GM18868 (cell line): ENCODE measurements at regions not wholly inside any gene's neighbourhood (a gene's known extent, or its start where the extent isn't known, plus 50 kb on each side); places are given as distances from the start of the nearest gene placed in this dataset.

Source experiments
- ATAC-seq: cut with Tn5 transposase; IDR thresholded peaks from one replicate; pipeline ENCODE4 v1.9.1; 2021; ENCODE audit warnings: mild to moderate bottlenecking, moderate library complexity; ENCODE audit not compliant: unreplicated experiment

DNA sequence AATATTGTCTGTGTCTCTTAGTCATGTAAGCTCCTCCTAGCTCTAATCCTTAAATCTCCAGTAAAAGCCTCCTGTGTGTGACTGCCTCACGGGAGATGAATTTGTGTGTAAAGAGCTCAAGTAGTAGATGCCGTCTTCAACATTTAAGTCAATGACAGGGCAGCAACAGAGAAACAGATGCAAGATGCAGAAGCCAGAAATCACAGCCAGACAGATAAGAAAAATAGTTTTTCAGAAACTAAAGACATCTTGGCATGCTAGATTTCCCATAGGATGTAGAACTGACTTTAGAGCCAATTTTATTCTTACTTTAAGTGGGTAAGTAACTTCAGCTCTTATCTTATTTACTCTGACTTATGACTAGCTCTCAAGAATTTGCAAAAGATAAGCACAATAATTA, 652.8 kb downstream of the KCNA4 start:
- ATAC-seq: no peak

DNA sequence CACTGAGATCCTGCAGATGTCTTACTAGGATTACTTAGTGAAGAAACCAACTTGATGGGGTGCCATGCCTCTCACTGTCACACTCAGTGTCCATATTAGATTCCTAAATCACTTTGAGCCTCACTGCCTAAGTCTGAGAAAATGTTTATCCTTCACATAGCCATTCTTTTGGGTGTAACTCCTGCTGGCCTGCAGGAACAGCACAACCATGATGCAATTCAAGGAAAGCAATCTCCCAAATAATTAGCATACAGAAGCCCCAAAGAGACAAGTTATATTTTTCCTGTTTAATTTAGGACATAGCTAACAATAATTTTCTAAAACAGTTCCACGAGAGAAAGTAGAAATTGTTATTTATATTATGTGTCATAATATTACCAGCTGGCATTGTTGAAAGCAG, 655.5 kb downstream of the KCNA4 start:
- ATAC-seq: no peak

DNA sequence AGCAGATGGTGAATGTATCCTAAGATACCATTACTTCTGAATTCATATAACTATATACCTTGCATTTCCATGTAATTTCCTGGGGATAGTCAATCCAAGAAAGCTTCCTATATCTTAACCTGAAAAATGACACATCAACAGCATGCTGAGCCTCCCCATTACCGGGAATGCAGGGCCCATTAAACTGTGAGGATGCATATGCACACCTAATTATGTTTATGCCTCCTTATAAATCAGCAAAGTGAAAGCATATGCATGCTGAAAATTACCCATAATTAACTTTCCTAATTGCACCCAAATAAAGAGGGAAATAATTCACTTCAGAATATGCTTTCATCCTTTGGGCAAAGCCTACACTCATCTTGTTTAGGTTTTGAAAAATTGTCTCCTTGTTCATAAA, 663.0 kb downstream of the KCNA4 start:
- ATAC-seq: no peak

DNA sequence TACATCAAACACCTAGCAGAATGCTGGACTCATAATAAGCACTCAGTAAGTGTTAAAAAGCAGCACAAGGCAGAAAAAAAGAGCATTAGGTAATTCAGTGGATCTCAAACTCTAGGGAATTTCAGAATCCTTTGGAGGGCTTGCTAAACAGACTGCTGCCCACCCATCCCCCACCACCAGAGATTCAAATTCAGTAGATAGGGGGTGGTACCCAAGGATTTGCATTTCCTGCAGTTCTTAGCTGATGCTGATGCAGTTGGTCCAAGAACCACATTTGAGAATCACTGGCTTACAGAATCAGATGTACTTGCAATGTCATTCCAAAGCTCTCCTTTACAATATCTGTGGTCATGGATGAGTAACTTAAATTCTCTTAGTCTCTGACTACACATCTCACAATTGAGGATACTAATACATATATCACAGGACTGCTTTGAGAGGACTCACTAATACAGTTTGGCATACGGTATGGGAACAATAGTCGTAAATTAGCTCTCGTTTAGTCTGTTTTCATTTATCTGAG, 664.5 kb downstream of the KCNA4 start:
- no peak for ATAC-seq

DNA sequence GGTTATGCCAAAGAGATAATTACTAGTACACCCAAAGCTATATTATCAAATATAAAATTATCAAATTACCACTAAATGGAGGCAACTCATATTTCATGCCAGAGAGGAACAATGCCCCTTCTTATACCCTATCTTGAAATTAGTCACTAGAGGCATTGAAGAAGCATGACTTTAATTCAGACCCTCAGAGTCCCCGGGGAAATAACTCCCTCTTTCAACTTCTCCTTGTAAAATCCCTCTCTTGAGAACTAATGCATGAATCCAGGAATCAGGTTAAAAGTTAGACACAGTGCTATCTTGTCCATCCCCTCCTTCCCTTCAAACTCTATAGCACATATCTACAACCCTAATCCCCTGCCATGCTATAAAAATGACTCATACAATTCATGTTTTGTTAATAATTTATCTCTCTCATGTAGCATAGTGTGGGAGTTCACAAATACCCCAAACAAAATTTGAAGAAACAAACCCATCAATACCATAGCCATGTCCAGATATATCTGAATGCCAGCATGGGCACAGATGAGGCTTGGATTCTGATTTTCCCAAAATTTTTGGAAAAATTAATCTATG, 665.4 kb downstream of the KCNA4 start:
- ATAC-seq: no peak

DNA sequence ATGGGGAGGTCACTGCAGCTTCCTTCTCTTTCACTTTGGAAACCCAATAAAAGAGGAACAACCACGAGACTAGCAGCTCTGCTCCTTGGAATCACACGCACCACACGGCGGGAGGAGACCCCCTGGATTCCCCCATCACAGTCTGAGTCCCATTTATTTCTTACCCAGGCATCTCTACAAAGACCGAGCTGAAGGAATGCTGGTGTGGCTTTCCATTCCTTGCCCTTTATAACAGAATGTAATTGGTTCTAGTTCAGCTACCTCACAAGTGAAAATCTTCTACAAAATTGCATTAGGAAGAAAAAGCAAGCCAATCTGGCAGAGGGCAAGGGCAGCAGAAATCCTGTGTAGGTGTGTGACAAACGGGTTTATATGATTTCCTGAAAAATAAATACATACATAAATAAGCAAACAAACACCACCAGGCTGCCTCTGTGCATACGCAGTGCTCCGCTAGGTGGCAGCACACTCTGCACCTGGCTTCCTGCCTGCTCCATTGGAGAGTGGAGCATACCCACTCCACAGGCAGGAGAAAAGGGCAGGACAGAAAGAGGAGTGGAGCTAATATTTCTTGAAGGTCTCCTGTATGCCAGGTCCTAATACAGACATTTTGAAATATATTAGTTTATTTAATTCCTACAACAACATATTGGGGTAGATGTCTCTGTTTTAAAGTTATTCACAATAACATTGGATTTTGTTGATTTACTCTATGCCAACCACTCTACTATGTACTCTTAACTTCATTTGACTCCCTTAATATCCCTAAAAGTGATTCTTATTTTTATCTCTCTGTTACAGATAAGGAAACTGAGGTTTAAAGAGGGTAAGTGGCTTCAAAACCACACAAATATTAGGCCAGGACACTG, 673.1 kb downstream of the KCNA4 start:
- peak; percentile 97 for ATAC-seq

DNA sequence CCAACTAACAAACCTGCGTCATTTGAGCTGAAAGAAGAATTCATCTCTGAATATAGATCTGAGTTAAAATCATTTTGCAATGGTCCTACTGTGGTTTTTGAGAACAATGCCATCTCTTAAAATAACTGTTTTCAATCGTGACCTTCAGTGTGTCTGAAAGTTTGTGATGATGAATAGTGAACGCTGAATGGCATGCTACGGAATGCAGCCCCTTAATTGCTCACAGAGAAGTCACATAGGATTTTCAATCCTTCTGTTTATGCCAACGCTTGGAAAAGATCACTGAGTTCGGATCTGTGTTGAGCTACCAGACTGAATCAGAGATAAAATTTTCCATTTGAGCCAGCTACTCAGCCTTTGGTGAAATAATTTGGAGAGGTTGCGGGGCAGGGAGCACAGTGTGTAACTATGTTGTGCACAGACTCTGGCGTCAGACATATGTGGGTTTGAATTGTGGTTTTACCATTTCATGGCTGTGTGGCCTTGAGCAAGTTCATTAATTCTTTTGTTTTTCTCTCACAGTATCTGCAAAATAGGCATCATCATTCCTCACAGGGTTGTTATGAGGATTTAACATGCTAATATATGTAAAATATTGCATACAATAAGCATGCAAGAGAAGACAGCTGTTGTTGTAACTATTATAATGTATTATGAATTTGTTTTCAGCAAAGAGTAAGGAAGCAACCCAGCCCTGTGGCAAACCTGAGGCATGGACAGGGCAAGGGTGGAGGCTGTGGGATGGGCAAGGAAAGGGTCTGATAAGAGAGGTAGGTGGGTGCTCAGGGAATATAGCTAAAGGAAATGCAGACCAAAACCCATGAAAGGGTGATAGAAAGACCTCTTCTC, 679.9 kb downstream of the KCNA4 start:
- no peak for ATAC-seq

DNA sequence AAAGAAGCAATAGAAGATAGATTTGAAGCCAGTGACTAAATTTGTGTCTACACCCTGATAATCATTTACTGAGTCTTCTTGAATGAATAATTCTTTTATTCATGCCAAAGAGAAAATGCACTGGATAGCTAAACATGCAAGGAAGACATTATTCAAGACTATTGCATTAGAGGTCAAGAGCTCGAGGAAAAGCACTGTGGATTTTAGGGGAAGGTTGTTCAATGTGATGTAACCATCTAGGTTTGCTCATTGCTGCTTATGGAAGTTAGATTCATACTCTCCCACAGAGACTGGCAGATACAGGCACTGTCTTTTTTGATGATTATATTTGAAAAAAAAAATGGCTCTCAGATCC, 682.1 kb downstream of the KCNA4 start:
- ATAC-seq: no peak

DNA sequence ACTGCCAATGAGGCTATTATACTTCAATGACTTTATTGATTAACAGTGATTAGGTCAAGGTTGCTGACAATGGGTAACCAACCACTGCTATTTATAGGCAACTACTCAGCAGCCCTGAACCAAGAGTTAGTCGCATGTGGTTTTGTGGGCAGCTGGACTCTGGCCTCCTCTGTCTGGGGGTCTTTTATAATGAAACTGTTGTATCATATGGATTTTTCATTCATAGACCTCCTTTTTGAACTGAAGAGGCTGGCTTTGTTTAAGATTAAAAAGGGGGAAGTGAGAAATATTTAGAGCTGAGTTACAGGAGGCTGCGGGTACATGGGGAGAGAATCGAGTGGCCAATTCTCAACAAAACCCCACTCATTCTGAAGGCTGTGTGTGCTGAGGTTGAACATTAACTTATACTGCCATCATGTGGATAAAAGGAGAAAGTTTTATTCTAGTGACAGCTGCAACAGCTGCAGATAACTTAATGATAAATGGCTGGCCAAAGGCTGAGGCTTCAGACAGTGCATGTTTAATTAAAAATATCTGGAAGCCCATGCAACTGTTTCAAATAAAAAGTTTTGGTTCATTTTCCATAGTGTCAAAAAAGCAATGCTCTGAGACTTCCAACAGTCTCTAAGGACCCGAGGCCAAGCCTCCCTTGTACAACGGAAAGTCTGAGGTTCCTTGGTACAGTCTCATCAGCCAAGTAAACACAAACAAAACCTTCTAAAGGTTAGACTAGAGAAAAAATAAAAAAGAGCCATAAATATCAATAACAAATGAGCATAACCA, 682.6 kb downstream of the KCNA4 start:
- peak; percentile 96 for ATAC-seq

DNA sequence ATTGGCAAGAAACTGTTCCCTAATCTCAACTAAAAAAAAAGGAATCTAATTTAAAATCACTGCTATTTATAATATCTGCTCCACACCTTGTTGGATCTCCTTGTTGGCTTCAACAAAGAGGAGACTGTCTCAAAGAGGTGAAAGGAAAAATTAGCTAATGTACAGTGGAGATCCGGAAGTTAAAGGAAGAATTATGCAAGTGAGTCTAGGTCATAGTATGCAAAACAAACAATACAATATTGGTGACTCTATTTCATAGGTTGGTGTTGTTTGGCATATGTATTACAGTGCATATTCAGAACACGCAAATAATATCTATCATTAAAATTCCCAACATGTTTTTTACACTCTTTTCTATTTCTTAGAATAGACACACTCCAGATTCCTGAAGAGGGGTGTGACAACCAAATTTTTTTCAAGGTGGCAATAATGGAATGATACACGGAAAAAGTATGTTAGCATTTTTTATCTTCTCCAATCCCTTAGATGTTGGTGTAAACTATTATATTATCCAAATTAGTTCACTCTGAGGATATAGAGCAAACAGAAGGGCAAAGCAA, 685.3 kb downstream of the KCNA4 start:
- no peak for ATAC-seq

DNA sequence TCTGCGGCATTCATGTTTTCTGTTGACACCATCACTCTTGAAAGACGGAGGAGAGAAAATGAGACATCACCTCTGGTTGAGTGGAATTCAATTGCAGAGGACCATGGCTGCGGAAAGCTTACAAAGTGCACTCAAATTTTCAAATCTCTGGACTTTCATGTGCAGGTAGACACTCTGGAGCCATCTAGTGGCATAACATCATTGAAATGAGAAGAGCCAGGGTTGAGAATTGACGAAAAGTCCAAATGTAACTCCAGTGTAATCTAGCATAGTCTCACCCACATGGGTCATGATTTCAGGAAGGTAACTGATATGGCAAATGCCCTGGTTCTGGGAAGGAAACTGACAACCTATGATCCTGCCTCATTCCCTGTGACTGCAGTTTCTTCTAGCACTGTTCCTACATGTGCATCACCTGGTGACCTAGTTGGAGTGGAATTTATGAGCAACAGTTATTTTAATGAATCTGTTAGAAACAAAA, 687.8 kb downstream of the KCNA4 start:
- ATAC-seq: peak; percentile 79

DNA sequence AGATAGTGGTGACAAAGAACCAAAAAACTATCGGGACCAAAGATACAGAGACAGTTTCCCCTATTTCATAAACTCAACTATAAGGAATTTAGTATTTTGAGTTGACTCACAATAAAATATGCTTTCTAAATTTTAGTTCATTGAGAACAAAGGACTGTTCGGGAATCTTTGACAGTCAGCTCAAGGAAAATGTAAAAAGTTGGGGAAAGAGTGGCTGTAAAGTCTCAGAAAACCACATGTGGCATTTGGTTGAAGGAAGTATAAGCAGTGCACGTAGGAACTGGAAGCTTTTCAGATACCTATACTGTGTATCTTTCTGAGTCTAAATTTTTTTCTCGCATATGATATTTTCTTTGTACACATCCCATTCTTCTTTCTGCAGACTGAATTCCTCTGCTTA, 688.9 kb downstream of the KCNA4 start:
- no peak for ATAC-seq

DNA sequence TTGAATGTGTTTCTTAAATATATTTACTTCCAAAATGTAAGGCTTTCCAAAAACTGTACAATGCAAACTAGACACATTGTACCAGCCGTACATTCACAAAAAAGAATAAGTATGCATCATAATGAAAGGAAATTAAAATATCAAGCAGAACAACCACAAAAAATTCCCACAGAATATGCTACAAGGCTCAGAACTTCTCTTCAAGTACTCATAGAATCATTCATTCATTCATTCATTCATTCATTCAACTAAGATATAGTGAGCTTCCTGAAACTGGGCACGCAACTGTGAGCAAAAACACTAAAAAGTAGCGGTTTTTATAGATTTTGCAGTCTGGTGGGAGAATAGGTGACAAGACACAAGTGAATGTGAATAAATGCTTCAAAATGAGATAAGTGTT, 690.1 kb downstream of the KCNA4 start:
- no peak for ATAC-seq

DNA sequence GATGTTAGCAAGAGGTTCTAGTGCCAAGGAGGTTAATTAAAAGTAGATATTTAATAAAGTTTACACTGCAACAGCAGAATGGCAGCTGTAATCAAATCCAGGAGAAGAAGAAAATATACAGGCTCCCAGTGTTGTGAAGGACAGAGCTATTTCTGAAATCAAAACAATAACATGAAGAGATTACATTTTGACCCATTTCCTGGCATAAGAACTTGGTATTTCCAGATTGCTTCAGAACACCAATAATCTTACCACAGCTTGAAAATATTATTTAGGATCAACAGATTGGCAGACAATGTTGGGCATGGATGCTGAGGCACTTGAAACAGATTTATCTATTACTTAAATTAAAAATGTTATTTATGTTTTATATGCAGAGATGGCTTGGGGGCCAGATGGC, 692.5 kb downstream of the KCNA4 start:
- ATAC-seq: no peak

DNA sequence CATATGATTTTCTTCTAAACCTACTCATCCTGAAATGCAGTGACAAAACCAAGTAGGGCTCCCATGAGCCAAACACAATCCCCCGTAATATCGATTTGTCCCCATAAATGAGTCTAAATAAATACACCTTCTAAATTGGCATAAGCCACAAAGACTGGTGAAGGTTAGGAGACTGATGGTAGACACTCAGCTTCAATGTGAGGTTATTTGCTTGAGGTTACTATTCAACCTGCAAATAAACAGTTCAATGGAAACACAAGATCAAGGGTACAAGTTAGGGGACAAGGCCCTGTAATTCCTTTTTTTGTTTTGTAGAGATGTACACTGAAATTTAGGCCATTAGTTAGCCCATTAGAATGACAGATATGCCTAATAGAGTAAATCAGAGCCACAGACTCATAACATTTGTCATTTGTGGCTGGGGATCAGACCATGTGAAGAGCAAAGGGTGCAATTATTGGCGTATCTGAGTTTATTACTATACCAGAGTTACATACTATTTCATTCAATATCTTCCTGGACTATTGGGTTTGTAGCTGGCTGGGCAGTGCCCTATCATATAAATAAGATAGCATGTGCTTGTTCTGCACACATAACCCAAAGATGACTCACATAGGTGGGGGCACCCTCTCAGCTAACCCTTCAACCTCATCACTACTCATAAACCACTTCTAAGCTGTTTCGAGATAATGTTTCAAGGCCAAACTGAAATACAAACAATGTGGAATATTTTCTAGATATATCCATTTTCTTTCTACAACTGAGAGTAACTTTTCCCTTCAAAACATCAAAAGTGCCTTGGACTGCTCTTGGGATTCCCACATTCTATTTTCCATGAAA, 695.3 kb downstream of the KCNA4 start:
- ATAC-seq: no peak

DNA sequence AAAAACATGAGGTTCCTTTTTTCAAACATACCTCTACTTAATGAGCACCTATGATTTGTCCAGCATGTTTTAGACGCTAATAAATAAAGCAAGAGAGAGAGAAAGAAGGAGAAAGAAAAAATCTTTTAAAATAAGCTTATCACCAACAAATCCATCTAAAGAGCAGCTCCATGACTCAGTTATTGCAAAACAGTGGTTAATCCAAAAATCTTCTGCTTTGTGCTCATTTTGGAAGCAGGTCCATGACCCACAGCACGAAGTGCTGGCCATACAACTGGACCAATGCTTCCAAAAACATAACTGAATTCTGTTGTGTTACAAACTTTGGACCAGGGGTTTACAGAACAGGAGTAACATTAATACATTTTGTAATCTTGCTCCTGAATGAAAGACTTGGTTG, 696.6 kb downstream of the KCNA4 start:
- ATAC-seq: no peak

DNA sequence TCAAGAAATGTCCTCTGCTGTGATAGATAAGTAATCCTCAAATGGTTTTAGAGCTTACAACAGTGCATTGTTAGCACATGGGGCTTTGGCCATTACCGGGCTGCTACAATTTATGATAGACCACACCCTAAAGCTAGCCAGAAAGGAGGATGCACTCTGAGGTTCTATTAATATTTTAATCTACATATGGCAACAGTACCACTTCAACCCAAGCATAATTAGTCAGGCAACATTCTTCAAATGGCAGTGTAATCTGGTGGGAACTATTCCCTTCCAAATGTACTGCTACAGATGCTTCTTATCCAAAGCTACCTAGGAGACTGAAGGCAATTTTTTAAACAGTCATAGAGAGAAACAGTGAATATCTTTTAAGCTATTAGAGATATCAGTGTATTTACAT, 697.6 kb downstream of the KCNA4 start:
- ATAC-seq: no peak

DNA sequence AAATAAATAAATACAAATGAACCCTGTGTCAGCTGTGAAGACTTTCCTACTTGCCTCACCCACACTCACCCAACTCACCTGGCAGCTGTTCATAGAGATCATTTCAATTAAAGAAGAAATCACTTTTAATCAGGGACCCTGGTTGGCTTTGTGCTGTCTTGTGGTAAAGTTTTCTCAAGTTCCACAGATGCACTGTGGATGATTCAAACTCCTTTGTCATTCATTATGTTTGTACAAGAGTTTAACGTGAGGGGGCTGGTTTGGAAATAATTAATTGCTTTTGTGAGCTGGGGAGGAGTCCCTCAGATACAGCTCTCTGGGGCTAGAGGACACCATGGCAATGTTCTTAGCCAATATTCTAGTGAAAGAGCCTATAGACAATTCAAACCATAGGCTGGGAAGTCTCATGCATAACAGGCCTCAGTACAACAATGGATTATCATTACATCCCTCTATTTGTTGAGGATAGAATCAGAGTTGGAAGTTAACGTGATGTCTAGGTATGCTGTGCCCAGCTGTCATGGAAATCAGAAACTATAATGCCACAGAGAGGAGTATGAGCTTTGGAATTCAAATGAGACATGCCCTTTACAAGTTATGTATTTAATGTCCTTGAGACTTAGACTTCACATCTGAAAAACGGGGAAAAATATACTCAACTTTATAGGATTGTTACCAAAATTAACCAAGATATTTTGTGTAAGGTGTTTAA, 698.5 kb downstream of the KCNA4 start:
- ATAC-seq: no peak

DNA sequence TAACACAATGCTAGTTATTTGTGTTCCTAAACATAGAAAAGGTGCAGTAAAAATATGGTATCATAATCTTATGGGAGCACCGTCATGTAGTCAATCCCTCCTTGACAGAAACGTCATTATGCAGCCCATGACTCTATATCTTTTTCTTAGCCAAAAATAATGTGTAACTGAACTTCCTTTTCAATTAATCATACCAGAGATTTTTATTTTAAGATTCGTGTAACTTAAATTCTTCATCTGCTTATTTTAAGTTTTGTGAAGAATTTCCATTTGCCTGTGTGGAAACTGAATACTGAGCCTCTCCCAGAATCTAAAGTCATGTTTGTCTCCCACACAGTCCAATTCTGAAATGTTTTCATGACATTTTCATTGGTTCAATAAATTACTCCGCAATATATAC, 699.1 kb downstream of the KCNA4 start:
- no peak for ATAC-seq
